Neural progenitor cell (in vitro differentiated cells): ENCODE measurements at regions not wholly inside any gene's neighbourhood (a gene's known extent, or its start where the extent isn't known, plus 50 kb on each side); places are given as distances from the start of the nearest gene placed in this dataset.

Experiments
- DNase-seq: peaks from one replicate; pipeline ENCODE4 v3.0.0-alpha.2; 2016; ENCODE audit warnings: low spot score
- H2AFZ ChIP-seq: fragments of 200-600 bp; sonication (generic); replicated peaks from 2 replicates; pipeline ENCODE4 v1.6.1; 2016; ENCODE audit warnings: antibody characterized with exemption
- H3F3A ChIP-seq: fragments of 200-600 bp; sonication (generic); 2 replicates; pipeline ENCODE4 v1.6.1; 2016; ENCODE audit warnings: antibody characterized with exemption, low read depth
- H3K27ac ChIP-seq: fragments of 200-600 bp; sonication (generic); 2 replicates; pipeline ENCODE4 v1.5.1; 2016; ENCODE audit warnings: mild to moderate bottlenecking
- H3K27me3 ChIP-seq: fragments of 200-600 bp; sonication (generic); 2 replicates; pipeline ENCODE4 v1.6.1; 2016; ENCODE audit warnings: mild to moderate bottlenecking, moderate library complexity
- H3K36me3 ChIP-seq: fragments of 200-600 bp; sonication (generic); 2 replicates; pipeline ENCODE4 v1.5.1; 2016
- H3K4me1 ChIP-seq: fragments of 200-600 bp; sonication (generic); 2 replicates; pipeline ENCODE4 v1.6.1; 2016; ENCODE audit warnings: mixed run types
- H3K4me2 ChIP-seq: fragments of 200-600 bp; sonication (generic); 2 replicates; pipeline ENCODE4 v1.6.1; 2016
- H3K4me3 ChIP-seq: fragments of 200-600 bp; sonication (generic); 2 replicates; pipeline ENCODE4 v1.5.1; 2016
- H3K79me2 ChIP-seq: fragments of 200-600 bp; sonication (generic); 2 replicates; pipeline ENCODE4 v1.6.1; 2016; ENCODE audit warnings: low read depth
- H3K9ac ChIP-seq: fragments of 200-600 bp; sonication (generic); 2 replicates; pipeline ENCODE4 v1.6.1; 2016
- H3K9me3 ChIP-seq: fragments of 200-600 bp; sonication (generic); 2 replicates; pipeline ENCODE4 v1.5.1; 2016; ENCODE audit warnings: low read depth
- H4K20me1 ChIP-seq: fragments of 200-600 bp; sonication (generic); 2 replicates; pipeline ENCODE4 v1.6.1; 2016; ENCODE audit warnings: low read depth
- H3K27ac Mint-ChIP-seq: 3 replicates; pipeline ENCODE4 v1.8.0; 2021; ENCODE audit warnings: mixed read lengths
- H3K27me3 Mint-ChIP-seq: 2 replicates; pipeline ENCODE4 v1.8.0; 2022; ENCODE audit warnings: low read depth, mild to moderate bottlenecking, inconsistent platforms, moderate library complexity, mixed read lengths; ENCODE audit not compliant: insufficient read depth
- H3K36me3 Mint-ChIP-seq: 3 replicates; pipeline ENCODE4 v1.8.0; 2021; ENCODE audit warnings: mixed read lengths
- H3K4me1 Mint-ChIP-seq: 3 replicates; pipeline ENCODE4 v1.8.0; 2021; ENCODE audit warnings: mixed read lengths
- H3K4me3 Mint-ChIP-seq: 3 replicates; pipeline ENCODE4 v1.8.0; 2021; ENCODE audit warnings: mild to moderate bottlenecking, moderate library complexity, mixed read lengths
- H3K9me3 Mint-ChIP-seq: 3 replicates; pipeline ENCODE4 v1.8.0; 2020; ENCODE audit warnings: mixed read lengths
- EZH2 ChIP-seq: fragments of 200-600 bp; sonication (generic); IDR thresholded peaks from 2 replicates; pipeline ENCODE4 v1.6.1; 2017; ENCODE audit warnings: antibody characterized with exemption, mild to moderate bottlenecking, moderate library complexity
- EZH2phosphoT487 ChIP-seq: fragments of 200-600 bp; sonication (generic); IDR thresholded peaks from 2 replicates; pipeline ENCODE4 v1.6.1; 2017; ENCODE audit warnings: antibody characterized with exemption
- TF ChIP-seq, protein P1 (sequence below): fragments of 200-600 bp; sonication (generic); IDR thresholded peaks from 2 replicates; pipeline ENCODE4 v1.5.1; 2017; ENCODE audit warnings: antibody characterized with exemption, mild to moderate bottlenecking

DNA sequence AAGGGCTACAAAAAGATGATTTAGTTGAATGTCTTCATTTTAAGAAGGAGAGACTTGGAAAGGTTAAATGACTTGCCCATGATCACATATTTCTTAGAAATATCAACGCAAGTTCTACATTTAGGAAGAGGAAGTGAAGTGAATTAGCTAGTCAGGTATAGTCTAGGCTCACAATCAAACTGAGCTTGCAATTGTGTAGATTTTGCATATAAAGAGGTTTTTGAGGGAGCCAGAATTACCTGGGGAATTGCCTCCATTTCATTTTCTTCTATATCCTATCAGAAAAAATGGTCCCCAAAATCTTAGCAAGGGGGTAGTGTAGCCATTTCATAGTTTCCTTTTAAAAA is 71.3 kb downstream of the MFAP3 start:
- H3K4me1 Mint-ChIP-seq = peaks cover 56% of the 10 kb centered on the region
- no peak overlapping the region for H2AFZ ChIP-seq
- H3K4me2 ChIP-seq = no peak overlapping the region
- H3K27me3 Mint-ChIP-seq = peaks cover 12% of the 10 kb centered on the region
- no peak for DNase-seq
- no peaks in the 10 kb centered on the region for H3K79me2 ChIP-seq
- no peak overlapping the region for H3K4me3 ChIP-seq
- peaks cover 8% of the 10 kb centered on the region for H3K36me3 Mint-ChIP-seq
- no peaks in the 10 kb centered on the region for H4K20me1 ChIP-seq
- peaks cover 15% of the 10 kb centered on the region for H3F3A ChIP-seq
- H3K36me3 ChIP-seq = no peaks in the 10 kb centered on the region
- H3K27ac Mint-ChIP-seq = no peak overlapping the region
- H3K9me3 Mint-ChIP-seq = no peaks in the 10 kb centered on the region
- TF ChIP-seq EZH2 (no peak), EZH2phosphoT487 (no peak)
- TF ChIP-seq, protein P1, sequence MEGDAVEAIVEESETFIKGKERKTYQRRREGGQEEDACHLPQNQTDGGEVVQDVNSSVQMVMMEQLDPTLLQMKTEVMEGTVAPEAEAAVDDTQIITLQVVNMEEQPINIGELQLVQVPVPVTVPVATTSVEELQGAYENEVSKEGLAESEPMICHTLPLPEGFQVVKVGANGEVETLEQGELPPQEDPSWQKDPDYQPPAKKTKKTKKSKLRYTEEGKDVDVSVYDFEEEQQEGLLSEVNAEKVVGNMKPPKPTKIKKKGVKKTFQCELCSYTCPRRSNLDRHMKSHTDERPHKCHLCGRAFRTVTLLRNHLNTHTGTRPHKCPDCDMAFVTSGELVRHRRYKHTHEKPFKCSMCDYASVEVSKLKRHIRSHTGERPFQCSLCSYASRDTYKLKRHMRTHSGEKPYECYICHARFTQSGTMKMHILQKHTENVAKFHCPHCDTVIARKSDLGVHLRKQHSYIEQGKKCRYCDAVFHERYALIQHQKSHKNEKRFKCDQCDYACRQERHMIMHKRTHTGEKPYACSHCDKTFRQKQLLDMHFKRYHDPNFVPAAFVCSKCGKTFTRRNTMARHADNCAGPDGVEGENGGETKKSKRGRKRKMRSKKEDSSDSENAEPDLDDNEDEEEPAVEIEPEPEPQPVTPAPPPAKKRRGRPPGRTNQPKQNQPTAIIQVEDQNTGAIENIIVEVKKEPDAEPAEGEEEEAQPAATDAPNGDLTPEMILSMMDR = no peak
- H3K27ac ChIP-seq = no peak overlapping the region
- H3K4me3 Mint-ChIP-seq = no peak overlapping the region
- no peaks in the 10 kb centered on the region for H3K9me3 ChIP-seq
- no peaks in the 10 kb centered on the region for H3K27me3 ChIP-seq
- H3K4me1 ChIP-seq = peaks cover 27% of the 10 kb centered on the region
- no peak overlapping the region for H3K9ac ChIP-seq

DNA sequence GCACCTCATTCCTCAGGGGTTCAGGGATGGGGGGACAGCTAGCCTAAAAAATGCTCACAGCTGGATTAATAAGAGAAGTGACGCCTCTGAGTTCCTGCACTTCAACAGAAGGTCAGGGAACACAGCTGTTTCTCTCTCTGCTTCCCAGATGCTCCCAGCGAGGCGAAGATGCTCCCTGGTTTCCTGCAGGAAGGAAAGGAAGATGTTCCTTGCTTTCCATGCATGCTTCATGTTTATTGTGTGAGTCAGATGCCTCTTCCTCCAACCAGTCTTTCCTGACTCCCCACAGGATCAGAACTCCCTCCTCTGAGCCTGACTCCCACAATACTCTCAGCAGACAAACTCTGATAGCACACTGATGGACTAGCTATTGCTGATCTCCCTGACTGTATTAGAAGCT is 71.9 kb downstream of the MFAP3 start:
- H3K4me3 Mint-ChIP-seq = peak overlapping the region; percentile 2
- TF ChIP-seq, protein P1 = no peak
- no peak for TF ChIP-seq EZH2phosphoT487
- TF ChIP-seq EZH2 = no peak
- Histone ChIP-seq H3K9me3 (no peaks in the 10 kb centered on the region), H3K27ac (no peak overlapping the region), H3K4me2 (no peak overlapping the region), H3K4me1 (peaks cover 27% of the 10 kb centered on the region), H3F3A (peaks cover 15% of the 10 kb centered on the region), H3K9ac (no peak overlapping the region), H4K20me1 (no peaks in the 10 kb centered on the region), H2AFZ (no peak overlapping the region), H3K36me3 (no peaks in the 10 kb centered on the region), H3K79me2 (no peaks in the 10 kb centered on the region), H3K27me3 (no peaks in the 10 kb centered on the region), H3K4me3 (no peak overlapping the region)
- peaks cover 56% of the 10 kb centered on the region for H3K4me1 Mint-ChIP-seq
- no peaks in the 10 kb centered on the region for H3K9me3 Mint-ChIP-seq
- peaks cover 12% of the 10 kb centered on the region for H3K27me3 Mint-ChIP-seq
- no peak for DNase-seq
- peak overlapping the region; percentile 9 for H3K27ac Mint-ChIP-seq
- H3K36me3 Mint-ChIP-seq = peaks cover 4% of the 10 kb centered on the region

- peaks cover 27% of the 10 kb centered on the region for H3K4me1 ChIP-seq
- H2AFZ ChIP-seq = no peak overlapping the region
- H3K36me3 ChIP-seq = no peaks in the 10 kb centered on the region
- H3K4me3 ChIP-seq = no peak overlapping the region
- no peak for DNase-seq
- TF ChIP-seq, protein P1 = no peak
- TF ChIP-seq EZH2 (no peak), EZH2phosphoT487 (no peak)
- peaks cover 8% of the 10 kb centered on the region for H3K27me3 Mint-ChIP-seq
- no peaks in the 10 kb centered on the region for H4K20me1 ChIP-seq
- H3K4me3 Mint-ChIP-seq = peak overlapping the region; percentile 2
- H3K4me2 ChIP-seq = no peak overlapping the region
- peak overlapping the region; percentile 9 for H3K27ac Mint-ChIP-seq
- peaks cover 2% of the 10 kb centered on the region for H3K36me3 Mint-ChIP-seq
- H3K79me2 ChIP-seq = no peaks in the 10 kb centered on the region
- no peak overlapping the region for H3K27ac ChIP-seq
- no peaks in the 10 kb centered on the region for H3K9me3 ChIP-seq
- no peak overlapping the region for H3K9ac ChIP-seq
- H3K27me3 ChIP-seq = no peaks in the 10 kb centered on the region
- no peaks in the 10 kb centered on the region for H3K9me3 Mint-ChIP-seq
- H3K4me1 Mint-ChIP-seq = peaks cover 52% of the 10 kb centered on the region
- peaks cover 15% of the 10 kb centered on the region for H3F3A ChIP-seq
These were observed 72.4 kb downstream of the MFAP3 start for GRCh38 chr5:154111214-154111613.
